WERI-Rb-1 (cell line): ENCODE measurements at regions not wholly inside any gene's neighbourhood (a gene's known extent, or its start where the extent isn't known, plus 50 kb on each side); places are given as distances from the start of the nearest gene placed in this dataset.

Experiments used
- DNase-seq: peaks from one replicate; pipeline ENCODE4 v3.0.0-alpha.2; 2020
- H3K27ac ChIP-seq: fragments of 250-450 bp; sonication (Bioruptor Pico); 2 replicates; pipeline ENCODE4 v1.5.1; 2020; ENCODE audit warnings: mild to moderate bottlenecking, moderate library complexity
- H3K27me3 ChIP-seq: fragments of 250-450 bp; sonication (Bioruptor Pico); 2 replicates; pipeline ENCODE4 v1.5.1; 2021; ENCODE audit warnings: mild to moderate bottlenecking, low read depth, moderate library complexity; ENCODE audit not compliant: insufficient read depth, severe bottlenecking
- H3K36me3 ChIP-seq: fragments of 250-450 bp; sonication (Bioruptor Pico); 2 replicates; pipeline ENCODE4 v1.5.1; 2020; ENCODE audit warnings: mild to moderate bottlenecking, moderate library complexity
- H3K4me3 ChIP-seq: 2 replicates; pipeline ENCODE4 v1.5.1; 2011; ENCODE audit warnings: low read depth, mild to moderate bottlenecking, control low read depth, low read length
- H3K9me3 ChIP-seq: fragments of 250-450 bp; sonication (Bioruptor Pico); 2 replicates; pipeline ENCODE4 v1.5.1; 2021; ENCODE audit warnings: mild to moderate bottlenecking, moderate library complexity; ENCODE audit not compliant: severe bottlenecking
- CTCF ChIP-seq: IDR thresholded peaks from 2 replicates; pipeline ENCODE4 v1.5.1; 2011; ENCODE audit warnings: low read depth, mild to moderate bottlenecking, control low read depth, inconsistent platforms, low read length

- no peak overlapping the region for H3K4me3 ChIP-seq
- no peaks in the 10 kb centered on the region for H3K27me3 ChIP-seq
- TF ChIP-seq CTCF = no peak
- DNase-seq = no peak
- H3K27ac ChIP-seq = no peak overlapping the region
- H3K36me3 ChIP-seq = no peaks in the 10 kb centered on the region
- peaks cover 4% of the 10 kb centered on the region for H3K9me3 ChIP-seq
Observed at GRCh38 chr2:55099878-55100820, 49.9 kb upstream of the RTN4 start.
